ENCODE measurements at regions not wholly inside any gene's neighbourhood (a gene's known extent, or its start where the extent isn't known, plus 50 kb on each side); places are given as distances from the start of the nearest gene placed in this dataset.

- Mint-ChIP-seq H3K4me1 (ENCODE audit: low read depth) (no peaks in the 10 kb centered on the region), H3K36me3 (ENCODE audit: low read depth) (no peaks in the 10 kb centered on the region), H3K27ac (no peak overlapping the region), H3K4me3 (no peak overlapping the region), H3K27me3 (no peaks in the 10 kb centered on the region), H3K9me3 (no peaks in the 10 kb centered on the region)
- no peak for DNase-seq
These were observed 280.4 kb downstream of the ZNF608 start for GRCh38 chr5:124466011-124466410.

GRCh38 chr5:124463851-124464250 lies 282.6 kb downstream of the ZNF608 start:
- H3K9me3 Mint-ChIP-seq: no peaks in the 10 kb centered on the region
- no peak overlapping the region for H3K4me3 Mint-ChIP-seq
- H3K27me3 Mint-ChIP-seq: no peaks in the 10 kb centered on the region
- H3K36me3 Mint-ChIP-seq (ENCODE audit: low read depth): no peaks in the 10 kb centered on the region
- DNase-seq: no peak
- H3K4me1 Mint-ChIP-seq (ENCODE audit: low read depth): no peaks in the 10 kb centered on the region
- H3K27ac Mint-ChIP-seq: no peak overlapping the region

GRCh38 chr5:124462751-124463150 lies 283.7 kb downstream of the ZNF608 start:
- no peak for DNase-seq
- no peak overlapping the region for H3K4me3 Mint-ChIP-seq
- H3K27me3 Mint-ChIP-seq: no peaks in the 10 kb centered on the region
- H3K9me3 Mint-ChIP-seq: no peaks in the 10 kb centered on the region
- no peaks in the 10 kb centered on the region for H3K36me3 Mint-ChIP-seq (ENCODE audit: low read depth)
- no peak overlapping the region for H3K27ac Mint-ChIP-seq
- H3K4me1 Mint-ChIP-seq (ENCODE audit: low read depth): no peaks in the 10 kb centered on the region

GRCh38 chr5:124461941-124462340 lies 284.5 kb downstream of the ZNF608 start:
- Mint-ChIP-seq H3K27ac (no peak overlapping the region), H3K36me3 (ENCODE audit: low read depth) (no peaks in the 10 kb centered on the region), H3K4me3 (no peak overlapping the region), H3K9me3 (no peaks in the 10 kb centered on the region), H3K4me1 (ENCODE audit: low read depth) (no peaks in the 10 kb centered on the region), H3K27me3 (no peaks in the 10 kb centered on the region)
- DNase-seq: no peak

GRCh38 chr5:124461157-124461556 lies 285.3 kb downstream of the ZNF608 start:
- H3K36me3 Mint-ChIP-seq (ENCODE audit: low read depth): no peaks in the 10 kb centered on the region
- H3K27ac Mint-ChIP-seq: no peak overlapping the region
- no peaks in the 10 kb centered on the region for H3K4me1 Mint-ChIP-seq (ENCODE audit: low read depth)
- no peaks in the 10 kb centered on the region for H3K9me3 Mint-ChIP-seq
- no peak overlapping the region for H3K4me3 Mint-ChIP-seq
- no peak for DNase-seq
- H3K27me3 Mint-ChIP-seq: no peaks in the 10 kb centered on the region

- Mint-ChIP-seq H3K4me1 (ENCODE audit: low read depth) (no peaks in the 10 kb centered on the region), H3K36me3 (ENCODE audit: low read depth) (no peaks in the 10 kb centered on the region), H3K9me3 (no peaks in the 10 kb centered on the region), H3K4me3 (no peak overlapping the region), H3K27me3 (no peaks in the 10 kb centered on the region), H3K27ac (no peak overlapping the region)
- DNase-seq: no peak
These were observed 285.8 kb downstream of the ZNF608 start for GRCh38 chr5:124460642-124461041.

- H3K4me3 Mint-ChIP-seq: no peak overlapping the region
- no peaks in the 10 kb centered on the region for H3K36me3 Mint-ChIP-seq (ENCODE audit: low read depth)
- no peaks in the 10 kb centered on the region for H3K9me3 Mint-ChIP-seq
- H3K27me3 Mint-ChIP-seq: no peaks in the 10 kb centered on the region
- H3K27ac Mint-ChIP-seq: no peak overlapping the region
- no peaks in the 10 kb centered on the region for H3K4me1 Mint-ChIP-seq (ENCODE audit: low read depth)
- no peak for DNase-seq
These were observed 286.5 kb downstream of the ZNF608 start for GRCh38 chr5:124459984-124460383.

GRCh38 chr5:124457901-124458300 lies 288.5 kb downstream of the ZNF608 start:
- no peaks in the 10 kb centered on the region for H3K9me3 Mint-ChIP-seq
- no peak for DNase-seq
- H3K27ac Mint-ChIP-seq: no peak overlapping the region
- no peak overlapping the region for H3K4me3 Mint-ChIP-seq
- peaks cover 9% of the 10 kb centered on the region for H3K4me1 Mint-ChIP-seq (ENCODE audit: low read depth)
- H3K27me3 Mint-ChIP-seq: no peaks in the 10 kb centered on the region
- H3K36me3 Mint-ChIP-seq (ENCODE audit: low read depth): no peaks in the 10 kb centered on the region

- Mint-ChIP-seq H3K4me1 (ENCODE audit: low read depth) (peaks cover 9% of the 10 kb centered on the region), H3K27me3 (peaks cover 3% of the 10 kb centered on the region), H3K4me3 (no peak overlapping the region)
These were observed 289.3 kb downstream of the ZNF608 start for GRCh38 chr5:124457101-124457500.

GRCh38 chr5:124456249-124456648 lies 290.2 kb downstream of the ZNF608 start:
- no peak for DNase-seq
- H3K9me3 Mint-ChIP-seq: no peaks in the 10 kb centered on the region
- H3K27me3 Mint-ChIP-seq: peaks cover 4% of the 10 kb centered on the region
- no peaks in the 10 kb centered on the region for H3K36me3 Mint-ChIP-seq (ENCODE audit: low read depth)
- H3K27ac Mint-ChIP-seq: no peak overlapping the region
- H3K4me1 Mint-ChIP-seq (ENCODE audit: low read depth): peaks cover 9% of the 10 kb centered on the region
- H3K4me3 Mint-ChIP-seq: no peak overlapping the region

More at GRCh38 chr5:124457101-124457500, 289.3 kb downstream of the ZNF608 start:
- Mint-ChIP-seq H3K9me3 (no peaks in the 10 kb centered on the region), H3K36me3 (ENCODE audit: low read depth) (no peaks in the 10 kb centered on the region), H3K27ac (no peak overlapping the region)
- DNase-seq: no peak

- Mint-ChIP-seq H3K27ac (no peak overlapping the region), H3K9me3 (no peaks in the 10 kb centered on the region), H3K27me3 (peaks cover 4% of the 10 kb centered on the region), H3K4me3 (no peak overlapping the region), H3K4me1 (ENCODE audit: low read depth) (peaks cover 9% of the 10 kb centered on the region), H3K36me3 (ENCODE audit: low read depth) (no peaks in the 10 kb centered on the region)
- DNase-seq: no peak
These were observed 292.4 kb downstream of the ZNF608 start for GRCh38 chr5:124454081-124454480.

- Mint-ChIP-seq H3K4me3 (no peak overlapping the region), H3K36me3 (ENCODE audit: low read depth) (no peaks in the 10 kb centered on the region), H3K4me1 (ENCODE audit: low read depth) (peaks cover 9% of the 10 kb centered on the region), H3K27me3 (peaks cover 4% of the 10 kb centered on the region), H3K27ac (no peak overlapping the region), H3K9me3 (no peaks in the 10 kb centered on the region)
- DNase-seq: no peak
These were observed 293.0 kb downstream of the ZNF608 start for GRCh38 chr5:124453221-124454051.

GRCh38 chr5:124452412-124452811 lies 294.0 kb downstream of the ZNF608 start:
- no peak overlapping the region for H3K4me3 Mint-ChIP-seq
- H3K27ac Mint-ChIP-seq: no peak overlapping the region
- H3K36me3 Mint-ChIP-seq (ENCODE audit: low read depth): no peaks in the 10 kb centered on the region
- H3K27me3 Mint-ChIP-seq: peaks cover 4% of the 10 kb centered on the region
- H3K4me1 Mint-ChIP-seq (ENCODE audit: low read depth): peaks cover 9% of the 10 kb centered on the region
- H3K9me3 Mint-ChIP-seq: no peaks in the 10 kb centered on the region
- DNase-seq: no peak

GRCh38 chr5:124451721-124452383 lies 294.6 kb downstream of the ZNF608 start:
- DNase-seq: no peak
- no peak overlapping the region for H3K27ac Mint-ChIP-seq
- peaks cover 4% of the 10 kb centered on the region for H3K27me3 Mint-ChIP-seq

GRCh38 chr5:124446120-124446519 lies 300.3 kb downstream of the ZNF608 start:
- no peaks in the 10 kb centered on the region for H3K4me1 Mint-ChIP-seq (ENCODE audit: low read depth)

More at GRCh38 chr5:124451721-124452383, 294.6 kb downstream of the ZNF608 start:
- Mint-ChIP-seq H3K4me3 (no peak overlapping the region), H3K4me1 (ENCODE audit: low read depth) (peaks cover 9% of the 10 kb centered on the region), H3K9me3 (no peaks in the 10 kb centered on the region), H3K36me3 (ENCODE audit: low read depth) (no peaks in the 10 kb centered on the region)

More at GRCh38 chr5:124446120-124446519, 300.3 kb downstream of the ZNF608 start:
- Mint-ChIP-seq H3K36me3 (ENCODE audit: low read depth) (no peaks in the 10 kb centered on the region), H3K27me3 (no peaks in the 10 kb centered on the region), H3K27ac (no peak overlapping the region), H3K4me3 (no peak overlapping the region), H3K9me3 (no peaks in the 10 kb centered on the region)
- DNase-seq: no peak
